ENCODE measurements at regions not wholly inside any gene's neighbourhood (a gene's known extent, or its start where the extent isn't known, plus 50 kb on each side); places are given as distances from the start of the nearest gene placed in this dataset.

DNA sequence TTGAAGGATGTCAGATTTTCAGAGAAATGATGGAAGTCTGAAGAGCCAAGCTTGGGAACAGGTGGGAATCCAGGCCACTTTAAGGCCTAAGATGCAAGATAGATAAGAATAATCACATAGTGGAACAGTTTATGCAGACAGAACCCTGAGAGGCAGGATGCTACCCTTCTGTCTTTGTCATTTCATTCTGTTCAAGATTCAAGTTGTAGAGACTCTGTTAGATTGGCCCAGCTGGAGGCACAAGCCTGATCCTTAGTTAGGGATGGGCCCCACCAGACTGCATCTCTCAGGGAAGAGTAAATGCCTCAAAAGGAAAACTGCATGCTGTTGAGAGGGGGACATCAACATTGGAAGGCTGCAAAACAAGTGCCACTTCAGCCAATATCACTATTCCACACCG, 287.0 kb downstream of the PCNX1 start:
- TF ChIP-seq CTCF (IDR thresholded peaks at IDR 0.05; ENCODE audit: insufficient read depth, low read length) (no peak), REST (IDR thresholded peaks at IDR 0.05; ENCODE audit: insufficient replicate concordance, low read depth) (no peak), GABPA (IDR thresholded peaks at IDR 0.05; ENCODE audit: low read depth) (no peak), POLR2AphosphoS5 (IDR thresholded peaks at IDR 0.05; ENCODE audit: low read depth) (no peak), SPI1 (IDR thresholded peaks at IDR 0.05; ENCODE audit: borderline replicate concordance, low read depth) (no peak)
